Stimulated activated CD4-positive, alpha-beta T cell treated with anti-CD3 and anti-CD28 coated beads, Interleukin-12 subunit alpha, Interleukin-12 subunit beta, amount 100 ng/mL, for 48 hours (primary cell): ENCODE measurements at regions not wholly inside any gene's neighbourhood (a gene's known extent, or its start where the extent isn't known, plus 50 kb on each side); places are given as distances from the start of the nearest gene placed in this dataset.

Experiments used
- DNase-seq, 3 donors: peaks; one replicate each; pipeline ENCODE4 v3.0.0-alpha.2; 2020; ENCODE audit warnings: low read depth in 2 of 3, low spot score in 1 of 3

DNA sequence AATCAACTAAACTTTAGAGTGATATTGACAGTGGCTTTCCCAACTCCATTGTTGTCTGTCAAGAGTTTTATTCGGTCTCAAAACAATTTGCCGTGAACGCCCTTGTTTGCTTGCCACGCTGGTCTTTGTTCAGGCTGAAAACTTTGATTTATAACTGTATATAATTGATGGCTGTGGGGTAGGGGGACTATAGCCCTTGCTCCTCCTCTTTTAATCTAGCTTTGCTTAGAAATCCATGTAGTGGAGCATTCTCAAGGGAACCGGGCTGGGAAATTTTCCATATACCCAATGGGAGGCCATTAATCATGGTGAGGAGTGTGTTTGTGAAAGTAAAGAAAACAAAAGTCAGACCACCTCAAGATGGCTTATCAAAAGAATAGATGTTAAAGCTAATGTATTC, 339.8 kb upstream of the RARB start:
- DNase-seq: no peak

GRCh38 chr3:25090698-25091453, 337.2 kb upstream of the RARB start:
- DNase-seq: no peak

DNA sequence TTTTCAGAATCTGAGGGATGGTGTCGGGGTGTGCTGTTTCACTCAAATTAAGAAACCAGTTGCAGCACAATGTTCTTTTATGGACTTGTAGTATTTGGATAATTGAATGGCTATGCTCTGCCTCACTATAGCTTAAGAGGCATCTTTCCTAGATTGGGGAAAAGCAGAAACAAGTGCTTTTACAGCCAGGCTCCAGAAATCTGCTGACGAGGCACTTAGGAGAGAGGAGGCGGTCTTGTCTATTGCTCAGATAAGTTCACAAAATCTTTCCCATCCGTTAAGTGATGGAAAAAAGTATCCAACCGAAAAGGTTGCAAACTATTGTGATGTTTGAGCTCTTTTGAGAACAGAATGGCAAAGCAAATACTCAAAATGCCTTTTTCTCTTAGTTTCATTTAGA, 336.1 kb upstream of the RARB start:
- no peak for DNase-seq

DNA sequence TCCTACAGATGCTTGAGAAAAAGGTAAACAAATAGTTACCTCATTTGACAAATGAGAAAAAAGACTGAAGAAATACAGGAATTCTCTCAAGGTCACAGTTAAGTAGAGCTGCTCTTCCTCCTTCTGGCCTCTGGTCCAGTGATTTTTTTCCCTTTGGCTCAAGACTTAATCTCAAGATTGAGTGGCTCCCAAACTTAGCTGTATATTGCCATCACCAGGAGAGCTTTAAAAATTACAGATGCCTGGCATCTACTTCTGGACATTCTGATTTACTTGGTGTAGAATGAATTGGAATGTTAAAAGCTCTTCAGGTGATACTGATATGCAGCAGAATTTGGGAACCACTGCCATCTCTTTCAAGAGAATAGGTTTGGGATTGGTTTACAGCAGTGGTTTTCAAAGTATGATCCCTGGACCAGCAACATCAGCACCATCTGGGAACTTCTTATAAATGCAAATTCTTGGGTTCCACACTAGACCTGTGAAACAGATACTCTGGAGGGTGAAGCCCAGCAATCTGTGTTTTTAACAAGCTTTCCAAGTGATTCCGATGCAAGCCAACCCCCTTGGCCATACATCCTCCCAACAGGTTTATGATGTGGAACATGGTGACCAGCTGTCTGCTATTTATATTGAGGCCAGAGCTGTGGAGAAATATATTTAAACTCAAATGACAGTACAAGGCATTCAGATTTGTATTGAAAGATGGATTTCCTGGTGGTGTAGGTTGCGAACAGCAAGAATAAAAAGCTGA, 333.0 kb upstream of the RARB start:
- DNase-seq: no peak

GRCh38 chr3:25096536-25096935, 331.5 kb upstream of the RARB start:
- DNase-seq: no peak

DNA sequence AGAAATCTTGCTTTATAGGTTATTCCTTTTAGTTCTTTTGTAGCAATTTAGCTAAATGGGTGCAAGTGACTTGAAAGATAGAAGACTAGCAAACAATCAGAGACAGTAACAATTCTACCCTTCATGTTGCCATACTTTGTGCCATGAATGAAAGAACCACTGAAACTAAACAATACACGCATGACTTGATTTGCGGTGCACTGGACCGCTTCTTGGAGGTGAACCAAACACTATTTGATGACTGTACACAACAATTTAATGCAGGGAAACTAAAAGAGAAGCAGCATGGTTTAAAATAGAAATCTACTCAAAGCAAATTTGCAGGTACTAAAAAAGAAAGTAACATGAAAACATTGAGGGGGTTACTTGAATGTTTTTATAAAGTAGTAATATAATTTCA, 331.0 kb upstream of the RARB start:
- no peak for DNase-seq

DNA sequence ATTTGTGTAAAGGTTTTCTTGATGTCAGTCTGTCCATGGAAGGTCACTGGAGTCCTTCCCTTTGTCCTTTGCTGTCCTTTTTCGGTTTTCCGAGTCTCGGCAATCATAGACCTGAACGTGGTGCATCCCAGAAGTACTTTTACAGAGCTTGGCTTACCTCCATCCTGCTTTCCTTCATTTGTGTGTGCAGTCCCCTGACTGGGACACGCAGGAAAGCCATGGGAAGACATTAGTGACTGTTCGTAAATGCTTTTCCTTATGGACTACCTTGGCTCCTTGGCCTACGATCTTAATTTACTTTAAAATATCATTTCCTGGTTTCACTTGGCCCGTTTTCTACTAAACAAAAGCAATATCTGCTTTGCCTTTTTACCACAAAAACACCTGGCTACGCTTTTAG, 328.4 kb upstream of the RARB start:
- no peak for DNase-seq

DNA sequence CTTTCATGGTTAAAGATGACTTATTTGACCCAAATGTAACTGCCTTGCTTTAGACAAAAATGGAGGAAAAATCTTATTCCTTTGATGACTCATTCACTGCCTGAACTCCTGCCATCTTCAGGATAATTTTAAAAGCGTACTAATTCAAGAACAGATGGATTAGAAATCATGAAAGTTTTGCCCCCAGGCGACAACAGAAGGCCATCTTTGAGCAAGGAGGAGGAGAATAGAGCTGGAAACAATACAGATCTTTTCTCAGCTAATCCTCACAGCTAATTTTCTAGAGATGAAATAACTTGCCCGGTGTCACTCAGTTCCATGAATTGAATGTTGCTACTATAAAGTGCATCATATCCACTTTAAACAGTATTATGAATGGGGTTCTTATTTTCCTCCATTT, 324.7 kb upstream of the RARB start:
- DNase-seq: no peak

GRCh38 chr3:25107918-25108617, 320.0 kb upstream of the RARB start:
- no peak for DNase-seq

- DNase-seq: no peak
Observed at GRCh38 chr3:25110642-25111041, 317.4 kb upstream of the RARB start.

- DNase-seq: no peak
Observed at GRCh38 chr3:25113891-25114290, 314.2 kb upstream of the RARB start.

DNA sequence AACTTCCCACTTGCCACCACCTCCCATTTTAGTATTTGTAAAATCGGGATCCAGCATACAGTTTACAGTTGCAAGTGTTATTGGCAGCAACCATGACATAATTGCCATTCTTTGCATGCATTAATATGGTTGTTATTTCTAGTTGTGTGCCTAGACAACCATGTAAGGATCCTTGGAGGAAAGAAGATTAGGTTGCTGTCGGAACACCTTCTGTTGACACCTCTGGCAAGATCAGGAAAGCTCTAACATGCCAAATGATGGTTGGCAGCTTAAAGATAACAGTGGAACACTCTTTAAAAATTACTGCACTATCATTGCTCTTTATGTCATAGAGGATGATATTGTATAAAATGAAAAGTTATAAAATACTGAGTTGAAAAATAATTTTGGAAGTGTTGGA, 313.5 kb upstream of the RARB start:
- no peak for DNase-seq

GRCh38 chr3:25117005-25117593, 311.0 kb upstream of the RARB start:
- DNase-seq: no peak

DNA sequence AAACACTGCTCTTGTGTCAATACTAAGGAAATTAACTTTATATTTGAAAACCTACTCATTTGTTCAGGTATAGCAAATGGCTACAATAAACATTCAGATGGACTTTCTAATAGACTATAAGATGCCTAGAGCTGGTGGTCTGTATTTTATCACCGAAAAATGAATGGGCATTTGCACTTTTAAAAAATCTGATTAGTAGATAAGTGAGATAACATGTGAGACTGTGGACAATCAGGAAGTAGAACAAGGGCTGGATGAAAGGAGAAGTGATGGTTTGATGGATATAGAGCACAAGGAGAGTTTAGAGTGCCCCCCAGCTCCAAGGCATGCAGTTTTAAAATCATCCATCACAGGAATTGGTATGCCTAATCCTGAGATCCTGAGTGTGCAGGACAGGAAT, 308.4 kb upstream of the RARB start:
- DNase-seq: no peak

DNA sequence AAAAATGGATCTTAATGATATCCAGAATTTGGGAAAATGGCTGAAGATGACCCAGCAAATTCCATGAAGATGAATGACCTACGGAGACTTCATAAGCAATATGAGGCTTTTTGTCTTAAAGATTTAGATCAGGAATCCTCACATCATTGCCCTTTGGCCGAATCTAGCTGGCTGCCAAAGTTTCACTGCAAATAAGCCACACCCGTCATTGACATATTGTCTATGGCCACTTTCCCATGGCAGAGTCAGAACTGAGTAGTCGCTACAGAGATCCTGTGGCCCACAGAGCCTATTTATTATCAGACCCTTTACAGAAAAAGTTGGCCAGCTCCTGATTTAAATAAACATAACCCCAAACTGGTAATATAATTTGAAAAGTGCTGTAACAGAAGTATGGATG, 307.4 kb upstream of the RARB start:
- no peak for DNase-seq

DNA sequence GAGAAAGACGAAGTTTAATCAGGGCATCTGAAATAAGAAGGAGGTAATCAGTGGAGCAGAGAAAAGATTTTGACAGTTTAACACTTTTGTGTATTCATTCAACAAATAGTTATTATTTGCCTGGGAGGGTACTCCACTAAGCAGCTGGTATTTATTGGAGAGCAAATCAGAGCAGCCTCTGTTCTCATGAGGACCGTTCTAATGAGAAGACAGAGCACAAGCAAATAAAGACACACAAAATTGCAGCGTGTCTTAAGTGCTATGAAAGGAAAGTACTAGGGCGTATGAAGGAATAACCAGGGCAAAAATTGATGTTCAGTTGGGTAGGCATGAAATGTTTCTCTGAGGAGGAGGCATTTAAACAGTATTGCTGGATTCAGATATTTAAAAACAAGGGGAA, 302.9 kb upstream of the RARB start:
- no peak for DNase-seq

DNA sequence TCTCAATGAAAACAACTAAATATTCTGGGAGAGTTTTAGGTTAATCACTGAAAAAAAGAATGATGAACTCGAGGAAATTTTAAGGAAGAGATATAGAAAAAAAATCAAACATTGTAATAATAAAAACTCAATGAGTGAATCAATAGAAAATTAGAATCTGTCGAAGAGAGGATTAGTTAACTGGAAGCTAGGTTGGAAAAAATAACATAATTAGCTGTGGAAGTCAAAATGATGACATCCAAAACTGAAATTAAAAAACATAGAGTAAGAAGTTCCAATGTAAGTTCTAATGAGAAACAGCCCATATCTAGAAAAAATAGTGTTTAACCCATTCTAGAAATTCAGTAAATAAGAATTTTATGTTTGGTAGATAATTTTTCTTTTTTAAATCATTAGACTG, 299.3 kb upstream of the RARB start:
- DNase-seq: no peak

DNA sequence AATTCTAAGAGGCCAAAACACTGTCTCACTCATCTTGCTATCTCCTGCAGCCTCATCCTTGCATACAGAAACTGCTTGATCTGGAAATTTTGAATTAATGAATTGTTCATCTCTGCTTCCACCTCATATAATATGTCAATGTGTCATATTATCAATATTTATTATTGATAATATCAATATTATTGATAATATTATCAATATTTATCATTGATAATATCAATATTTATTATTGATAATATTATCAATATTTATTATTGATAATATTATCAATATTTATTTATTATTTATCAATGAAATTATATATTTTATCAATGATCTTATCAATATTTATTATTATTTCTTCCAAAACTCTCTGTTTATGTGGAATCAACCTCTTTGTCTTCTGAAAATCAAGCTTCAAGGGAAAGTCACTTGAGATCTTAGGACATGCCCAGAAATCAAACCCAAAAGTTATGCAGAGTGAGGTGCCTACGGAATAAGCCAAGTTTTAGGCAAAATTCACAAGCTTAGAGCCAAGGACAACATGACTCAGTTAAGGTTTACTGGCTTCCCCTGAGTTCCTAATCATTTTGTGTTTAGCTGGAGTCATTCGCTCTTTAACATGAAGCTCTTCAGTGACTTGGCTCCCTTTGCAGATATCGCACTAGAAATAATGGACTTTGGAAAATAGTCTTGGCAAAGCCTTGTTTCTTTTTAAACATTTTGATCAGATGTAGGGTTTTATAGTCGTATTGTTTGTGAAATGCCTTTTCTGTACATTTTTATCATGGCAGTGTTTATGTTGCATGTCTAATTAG, 297.1 kb upstream of the RARB start:
- no peak for DNase-seq

- DNase-seq: no peak
Observed at GRCh38 chr3:25133588-25133987, 294.5 kb upstream of the RARB start.

DNA sequence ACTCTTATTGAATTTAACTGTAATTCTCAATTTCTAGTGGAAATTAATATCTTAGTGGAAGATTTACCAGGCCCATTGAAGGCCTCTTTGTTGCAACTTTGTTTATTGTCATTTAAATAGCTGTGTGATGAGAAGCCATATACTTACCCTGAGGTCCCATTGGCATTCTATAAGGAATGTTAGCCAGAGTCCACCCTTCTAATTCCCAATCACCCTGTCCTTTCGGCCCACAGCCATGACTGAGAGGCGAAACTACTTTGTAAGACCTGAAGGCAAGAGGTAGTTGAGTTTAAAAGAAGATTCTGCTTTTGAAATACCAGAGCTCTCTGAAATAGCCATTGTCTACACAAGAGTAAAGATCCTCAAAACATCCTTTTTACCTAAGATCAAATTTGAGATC, 290.5 kb upstream of the RARB start:
- DNase-seq: no peak

DNA sequence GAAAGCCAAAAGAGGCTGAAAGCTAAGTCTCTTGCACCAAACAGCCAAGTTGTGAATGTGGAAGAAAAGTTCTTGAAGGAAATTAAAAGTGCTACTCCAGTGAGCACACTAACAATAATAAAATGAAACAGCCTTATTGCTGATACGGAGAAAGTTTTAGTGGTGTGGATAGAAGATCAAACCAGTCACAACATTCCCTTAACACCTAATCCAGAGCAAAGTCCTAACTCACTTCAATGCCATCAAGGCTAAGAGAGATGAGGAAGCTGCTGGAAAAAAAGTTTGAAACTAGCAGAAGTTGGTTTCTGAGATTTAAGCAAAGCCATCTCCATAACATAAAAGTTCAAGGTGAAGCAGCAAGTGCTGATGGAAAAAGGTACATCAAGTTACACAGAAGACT, 288.8 kb upstream of the RARB start:
- DNase-seq: no peak
